Spleen (tissue), 7 donors: ENCODE measurements at regions not wholly inside any gene's neighbourhood (a gene's known extent, or its start where the extent isn't known, plus 50 kb on each side); places are given as distances from the start of the nearest gene placed in this dataset.

ENCODE experiments used
- POLR2A ChIP-seq, 3 donors: fragments of 450-650 bp; IDR thresholded peaks; one replicate each; pipeline ENCODE4 v1.5.1; 2017; ENCODE audit warnings: antibody characterized with exemption in 3 of 3, mild to moderate bottlenecking in 1 of 3
- POLR2AphosphoS5 ChIP-seq, 3 donors: sonication (generic); formaldehyde crosslinking; IDR thresholded peaks; one replicate each; pipeline ENCODE4 v1.5.1; 2017; ENCODE audit warnings: antibody characterized with exemption in 3 of 3
- TF ChIP-seq, protein P1 (sequence below), 11 experiments: fragments of 200-600 bp in 7 of 11; fragments of 450-650 bp in 4 of 11; sonication (generic) in 4 of 11; IDR thresholded peaks in 8 of 11; conservative IDR thresholded peaks in 3 of 11; 1 replicate in 7 of 11; 2 replicates in 4 of 11; pipeline versions ENCODE4 v1.4.0 to v1.8.0; 2016 to 2021; ENCODE audit warnings: antibody characterized with exemption in 11 of 11, inconsistent platforms in 4 of 11, mild to moderate bottlenecking in 1 of 11
- donor health status: DM: no; HTN: no; CAD: no; lungs with moderate emphysema.
- donor health status: DM: no; HTN: no; CAD: no.
- donor health status: DM: no; HTN: no; CAD: no.

GRCh38 chr5:106957336-106957735, 713.4 kb downstream of the EFNA5 start:
- TF ChIP-seq, protein P1, sequence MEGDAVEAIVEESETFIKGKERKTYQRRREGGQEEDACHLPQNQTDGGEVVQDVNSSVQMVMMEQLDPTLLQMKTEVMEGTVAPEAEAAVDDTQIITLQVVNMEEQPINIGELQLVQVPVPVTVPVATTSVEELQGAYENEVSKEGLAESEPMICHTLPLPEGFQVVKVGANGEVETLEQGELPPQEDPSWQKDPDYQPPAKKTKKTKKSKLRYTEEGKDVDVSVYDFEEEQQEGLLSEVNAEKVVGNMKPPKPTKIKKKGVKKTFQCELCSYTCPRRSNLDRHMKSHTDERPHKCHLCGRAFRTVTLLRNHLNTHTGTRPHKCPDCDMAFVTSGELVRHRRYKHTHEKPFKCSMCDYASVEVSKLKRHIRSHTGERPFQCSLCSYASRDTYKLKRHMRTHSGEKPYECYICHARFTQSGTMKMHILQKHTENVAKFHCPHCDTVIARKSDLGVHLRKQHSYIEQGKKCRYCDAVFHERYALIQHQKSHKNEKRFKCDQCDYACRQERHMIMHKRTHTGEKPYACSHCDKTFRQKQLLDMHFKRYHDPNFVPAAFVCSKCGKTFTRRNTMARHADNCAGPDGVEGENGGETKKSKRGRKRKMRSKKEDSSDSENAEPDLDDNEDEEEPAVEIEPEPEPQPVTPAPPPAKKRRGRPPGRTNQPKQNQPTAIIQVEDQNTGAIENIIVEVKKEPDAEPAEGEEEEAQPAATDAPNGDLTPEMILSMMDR (IDR thresholded peaks at IDR 0.05 in 8 of 11, conservative IDR thresholded peaks at IDR 0.05 in 3 of 11) = no peak
- TF ChIP-seq POLR2AphosphoS5 (IDR thresholded peaks at IDR 0.05) (no peak), POLR2A (IDR thresholded peaks at IDR 0.05) (no peak)
